ENCODE measurements at regions not wholly inside any gene's neighbourhood (a gene's known extent, or its start where the extent isn't known, plus 50 kb on each side); places are given as distances from the start of the nearest gene placed in this dataset.

DNA sequence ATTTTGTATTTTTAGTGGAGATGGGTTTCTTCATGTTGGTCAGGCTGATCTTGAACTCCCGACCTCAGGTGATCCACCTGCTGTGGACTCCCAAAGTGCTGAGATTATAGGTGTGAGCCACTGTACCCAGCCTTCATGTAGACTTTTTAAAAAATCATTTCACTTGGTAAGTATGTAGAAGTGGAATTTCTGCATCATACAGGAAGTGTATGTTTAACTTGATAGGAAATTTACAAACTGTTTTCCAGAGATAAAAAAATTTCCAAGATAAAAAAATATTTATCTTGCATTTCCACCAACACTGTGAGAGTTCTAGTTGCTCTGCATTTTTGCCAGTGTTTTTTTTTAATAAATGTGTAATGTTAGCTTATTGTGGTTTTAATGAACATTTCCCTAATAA is 155.8 kb downstream of the ZNF608 start:
- DNase-seq (ENCODE audit: low spot score in 2 of 2) = no peak
- no peak overlapping the region for H3K4me3 ChIP-seq (ENCODE audit: low read depth, poor library complexity, severe bottlenecking)
- intact Hi-C loops (cut with DNase I; ENCODE audit: low total_unique reads) = no loop called here
- 86 to 100% methylated on average over 1 of the region's 1 CpG for WGBS, 2 donors
- TF ChIP-seq POLR2A (IDR thresholded peaks at IDR 0.05) = no peak
- TF ChIP-seq CTCF (IDR thresholded peaks at IDR 0.05) = no peak

GRCh38 chr5:124587280-124587679 is 159.2 kb downstream of the ZNF608 start:
- TF ChIP-seq POLR2A (IDR thresholded peaks at IDR 0.05) (no peak), CTCF (IDR thresholded peaks at IDR 0.05) (no peak)
- intact Hi-C loops (cut with DNase I; ENCODE audit: low total_unique reads) = no loop called here
- no peak for DNase-seq (ENCODE audit: low spot score in 2 of 2)
- WGBS, 2 donors = 90 to 92% methylated on average over 4 of the region's 4 CpGs
- H3K4me3 ChIP-seq (ENCODE audit: low read depth, poor library complexity, severe bottlenecking) = no peak overlapping the region

DNA sequence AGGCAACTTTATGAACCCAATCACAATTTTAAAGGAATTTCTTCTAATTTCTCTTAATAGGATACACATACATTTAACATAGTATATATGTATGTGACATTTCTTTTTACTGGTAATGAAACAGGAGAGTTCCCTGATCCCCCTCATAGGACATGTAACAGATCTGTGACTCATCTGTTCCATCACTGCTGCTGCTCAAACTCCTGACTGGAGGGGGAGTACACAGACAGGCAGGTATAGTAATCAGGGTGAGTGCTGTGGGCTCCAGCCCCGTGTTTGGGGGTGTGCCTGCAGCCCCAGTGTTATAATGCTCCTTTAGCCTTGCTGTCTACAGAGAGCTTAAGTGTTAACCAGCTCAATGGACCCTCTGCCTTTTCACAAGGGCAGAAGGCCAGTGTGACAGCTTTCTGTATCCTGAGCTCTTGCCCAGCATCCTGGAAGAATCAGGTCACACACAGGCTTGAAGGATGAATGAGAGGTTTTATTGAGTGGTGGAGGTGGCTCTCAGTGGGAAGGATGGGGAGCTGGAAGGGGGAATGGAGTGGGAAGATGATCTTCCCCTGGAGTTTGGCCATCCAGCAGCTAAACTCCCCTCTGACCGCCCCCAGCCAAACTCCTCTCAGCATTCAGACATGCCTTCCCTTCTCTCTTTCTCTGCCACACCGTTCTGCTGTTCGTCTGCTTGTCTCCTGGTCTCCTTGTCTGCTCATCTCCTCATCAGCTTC is 161.3 kb downstream of the ZNF608 start:
- H3K4me3 ChIP-seq (ENCODE audit: low read depth, poor library complexity, severe bottlenecking) = no peak overlapping the region
- no peak for DNase-seq (ENCODE audit: low spot score in 2 of 2)
- TF ChIP-seq POLR2A (IDR thresholded peaks at IDR 0.05) (no peak), CTCF (IDR thresholded peaks at IDR 0.05) (no peak)
- 90 to 95% methylated on average over 4 of the region's 4 CpGs for whole genome bisulfite sequencing, 2 donors
- intact Hi-C loops (cut with DNase I; ENCODE audit: low total_unique reads) = no loop called here

DNA sequence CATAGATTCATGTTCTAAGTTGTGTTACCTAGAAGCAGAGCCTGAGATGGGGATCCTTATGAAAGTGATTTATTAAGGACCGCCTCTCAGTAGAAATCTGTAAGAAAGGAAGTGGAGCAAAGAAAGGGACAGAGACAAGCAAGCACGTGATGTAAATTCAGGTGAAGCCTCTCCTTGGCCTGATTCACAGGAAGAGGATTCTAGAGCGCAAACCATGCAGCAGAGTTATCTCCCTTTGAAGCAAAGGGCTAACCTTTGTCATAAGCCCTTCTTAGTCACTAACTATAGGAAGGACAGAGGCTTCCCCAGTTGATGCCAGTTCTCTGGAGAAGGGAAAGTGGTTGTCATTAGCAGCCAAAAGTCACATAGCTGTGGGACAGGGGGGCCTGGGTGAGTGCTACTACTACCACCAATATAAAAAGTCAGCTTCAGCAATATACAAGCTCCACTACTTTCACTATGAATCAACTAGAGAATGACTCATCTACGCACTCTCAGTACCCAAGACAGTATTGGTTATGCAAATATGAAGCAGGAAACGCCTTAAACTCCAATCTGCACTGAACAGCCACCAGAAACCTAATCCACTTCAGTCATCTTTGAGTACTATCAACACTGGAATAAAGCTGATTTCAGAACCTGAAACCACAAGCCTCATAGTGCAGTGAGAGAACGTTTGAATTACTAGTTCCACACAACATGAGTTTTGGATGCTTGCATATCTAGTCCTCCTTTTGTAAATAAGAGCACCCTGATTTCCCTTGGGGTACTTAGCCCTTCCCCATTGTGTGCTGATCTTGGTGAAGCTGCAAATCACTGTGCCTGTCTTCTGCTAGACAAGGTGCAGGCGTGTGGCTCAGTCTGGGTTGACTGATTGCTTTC is 162.7 kb downstream of the ZNF608 start:
- H3K4me3 ChIP-seq (ENCODE audit: low read depth, poor library complexity, severe bottlenecking) = no peak overlapping the region
- intact Hi-C loops (cut with DNase I; ENCODE audit: low total_unique reads) = no loop called here
- WGBS, 2 donors = 70 to 71% methylated on average over 7 of the region's 7 CpGs
- no peak for TF ChIP-seq CTCF (IDR thresholded peaks at IDR 0.05)
- no peak for TF ChIP-seq POLR2A (IDR thresholded peaks at IDR 0.05)
- no peak for DNase-seq (ENCODE audit: low spot score in 2 of 2)

GRCh38 chr5:124582561-124582840 is 163.9 kb downstream of the ZNF608 start:
- intact Hi-C loops (cut with DNase I; ENCODE audit: low total_unique reads) = no loop called here
- DNase-seq (ENCODE audit: low spot score in 2 of 2) = no peak
- no peak overlapping the region for H3K4me3 ChIP-seq (ENCODE audit: low read depth, poor library complexity, severe bottlenecking)
- no peak for TF ChIP-seq POLR2A (IDR thresholded peaks at IDR 0.05)
- no peak for TF ChIP-seq CTCF (IDR thresholded peaks at IDR 0.05)
- 92 to 98% methylated on average over 1 of the region's 1 CpG for WGBS, 2 donors

Measured in lower leg skin (tissue), 4 donors.